ENCODE measurements at regions not wholly inside any gene's neighbourhood (a gene's known extent, or its start where the extent isn't known, plus 50 kb on each side); places are given as distances from the start of the nearest gene placed in this dataset.

DNA sequence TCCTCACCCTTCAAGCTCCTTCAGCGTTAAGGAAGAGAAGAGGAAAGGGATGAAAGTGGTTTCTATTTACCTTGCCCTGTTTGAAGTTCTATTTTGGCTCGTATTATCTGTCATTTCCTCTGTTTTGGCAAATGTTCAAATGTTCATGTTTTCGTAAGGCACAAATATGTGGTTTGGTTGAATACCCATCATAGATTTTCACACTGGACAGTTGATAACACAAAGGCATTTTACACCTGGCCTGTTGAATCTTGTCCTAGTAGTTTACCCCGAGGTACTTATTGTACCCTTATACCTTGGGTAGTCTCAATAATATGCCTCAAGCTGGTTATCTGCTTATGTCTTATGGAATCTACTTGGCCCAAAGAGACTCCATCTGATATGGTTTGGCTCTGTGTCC is 706.9 kb downstream of the METTL15 start:
- Mint-ChIP-seq H3K4me1 (ENCODE audit: low read depth, unreplicated experiment) (peaks cover 40% of the 10 kb centered on the region), H3K27me3 (ENCODE audit: unreplicated experiment) (no peaks in the 10 kb centered on the region), H3K36me3 (ENCODE audit: insufficient read depth, unreplicated experiment) (no peaks in the 10 kb centered on the region), H3K9me3 (ENCODE audit: low read depth, unreplicated experiment) (peaks cover 7% of the 10 kb centered on the region), H3K4me3 (ENCODE audit: low read depth, unreplicated experiment) (no peak overlapping the region), H3K27ac (ENCODE audit: unreplicated experiment) (peak overlapping the region; percentile 58)
- no peak for DNase-seq
- TF ChIP-seq, protein P1, sequence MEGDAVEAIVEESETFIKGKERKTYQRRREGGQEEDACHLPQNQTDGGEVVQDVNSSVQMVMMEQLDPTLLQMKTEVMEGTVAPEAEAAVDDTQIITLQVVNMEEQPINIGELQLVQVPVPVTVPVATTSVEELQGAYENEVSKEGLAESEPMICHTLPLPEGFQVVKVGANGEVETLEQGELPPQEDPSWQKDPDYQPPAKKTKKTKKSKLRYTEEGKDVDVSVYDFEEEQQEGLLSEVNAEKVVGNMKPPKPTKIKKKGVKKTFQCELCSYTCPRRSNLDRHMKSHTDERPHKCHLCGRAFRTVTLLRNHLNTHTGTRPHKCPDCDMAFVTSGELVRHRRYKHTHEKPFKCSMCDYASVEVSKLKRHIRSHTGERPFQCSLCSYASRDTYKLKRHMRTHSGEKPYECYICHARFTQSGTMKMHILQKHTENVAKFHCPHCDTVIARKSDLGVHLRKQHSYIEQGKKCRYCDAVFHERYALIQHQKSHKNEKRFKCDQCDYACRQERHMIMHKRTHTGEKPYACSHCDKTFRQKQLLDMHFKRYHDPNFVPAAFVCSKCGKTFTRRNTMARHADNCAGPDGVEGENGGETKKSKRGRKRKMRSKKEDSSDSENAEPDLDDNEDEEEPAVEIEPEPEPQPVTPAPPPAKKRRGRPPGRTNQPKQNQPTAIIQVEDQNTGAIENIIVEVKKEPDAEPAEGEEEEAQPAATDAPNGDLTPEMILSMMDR (IDR thresholded peaks at IDR 0.05; ENCODE audit: unreplicated experiment) = no peak
- CTCF ChIA-PET = no interaction called here
- no TSS peak for BruUV-seq (replicated peaks)
- intact Hi-C loops (cut with micrococcal nuclease; ENCODE audit: unreplicated experiment) = no loop called here

- Mint-ChIP-seq H3K27me3 (ENCODE audit: unreplicated experiment) (no peaks in the 10 kb centered on the region), H3K4me1 (ENCODE audit: low read depth, unreplicated experiment) (peaks cover 53% of the 10 kb centered on the region), H3K9me3 (ENCODE audit: low read depth, unreplicated experiment) (no peaks in the 10 kb centered on the region), H3K27ac (ENCODE audit: unreplicated experiment) (peak overlapping the region; percentile 79), H3K36me3 (ENCODE audit: insufficient read depth, unreplicated experiment) (no peaks in the 10 kb centered on the region), H3K4me3 (ENCODE audit: low read depth, unreplicated experiment) (peak overlapping the region; percentile 10)
- BruUV-seq (replicated peaks) = no TSS peak
- intact Hi-C loops (cut with micrococcal nuclease; ENCODE audit: unreplicated experiment) = no loop called here
- DNase-seq = no peak
- CTCF ChIA-PET = no interaction called here
- TF ChIP-seq, protein P1 (IDR thresholded peaks at IDR 0.05; ENCODE audit: unreplicated experiment) = no peak
These were observed 700.6 kb downstream of the METTL15 start for GRCh38 chr11:28808771-28809170.

GRCh38 chr11:28799316-28799715 is 691.1 kb downstream of the METTL15 start:
- no peak overlapping the region for H3K27ac Mint-ChIP-seq (ENCODE audit: unreplicated experiment)
- TF ChIP-seq, protein P1 (IDR thresholded peaks at IDR 0.05; ENCODE audit: unreplicated experiment) = no peak
- H3K27me3 Mint-ChIP-seq (ENCODE audit: unreplicated experiment) = no peaks in the 10 kb centered on the region
- H3K4me3 Mint-ChIP-seq (ENCODE audit: low read depth, unreplicated experiment) = no peak overlapping the region
- no peak for DNase-seq
- intact Hi-C loops (cut with micrococcal nuclease; ENCODE audit: unreplicated experiment) = no loop called here
- peaks cover 22% of the 10 kb centered on the region for H3K4me1 Mint-ChIP-seq (ENCODE audit: low read depth, unreplicated experiment)
- no peaks in the 10 kb centered on the region for H3K36me3 Mint-ChIP-seq (ENCODE audit: insufficient read depth, unreplicated experiment)
- no TSS peak for BruUV-seq (replicated peaks)
- H3K9me3 Mint-ChIP-seq (ENCODE audit: low read depth, unreplicated experiment) = no peaks in the 10 kb centered on the region
- CTCF ChIA-PET = no interaction called here

DNA sequence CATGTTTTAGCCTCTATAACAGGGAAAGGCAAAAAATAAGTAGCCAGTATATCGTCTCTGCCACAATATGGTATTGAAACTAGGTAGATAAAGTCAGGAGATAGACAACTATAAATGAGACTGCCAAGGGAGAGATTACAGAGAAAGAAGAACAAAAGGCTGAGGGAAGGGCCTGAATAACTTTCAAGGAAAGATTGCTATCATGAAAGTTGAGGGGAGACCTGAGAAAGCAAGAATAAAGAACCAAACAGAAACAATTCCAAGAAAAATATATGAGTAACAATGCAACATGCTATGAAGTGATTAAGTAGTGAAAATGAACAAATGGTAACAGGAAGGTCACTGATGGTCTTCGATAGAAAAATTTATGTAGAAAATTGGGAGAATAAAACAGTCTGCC is 690.1 kb downstream of the METTL15 start:
- CTCF ChIA-PET = no interaction called here
- Mint-ChIP-seq H3K36me3 (ENCODE audit: insufficient read depth, unreplicated experiment) (no peaks in the 10 kb centered on the region), H3K9me3 (ENCODE audit: low read depth, unreplicated experiment) (peaks cover 6% of the 10 kb centered on the region), H3K27ac (ENCODE audit: unreplicated experiment) (peak overlapping the region; percentile 58), H3K4me3 (ENCODE audit: low read depth, unreplicated experiment) (no peak overlapping the region), H3K27me3 (ENCODE audit: unreplicated experiment) (no peaks in the 10 kb centered on the region), H3K4me1 (ENCODE audit: low read depth, unreplicated experiment) (peaks cover 22% of the 10 kb centered on the region)
- no TSS peak for BruUV-seq (replicated peaks)
- DNase-seq = no peak
- intact Hi-C loops (cut with micrococcal nuclease; ENCODE audit: unreplicated experiment) = no loop called here
- TF ChIP-seq, protein P1 (IDR thresholded peaks at IDR 0.05; ENCODE audit: unreplicated experiment) = no peak

All from Calu3 (cell line).